ENCODE measurements at regions not wholly inside any gene's neighbourhood (a gene's known extent, or its start where the extent isn't known, plus 50 kb on each side); places are given as distances from the start of the nearest gene placed in this dataset.

DNA sequence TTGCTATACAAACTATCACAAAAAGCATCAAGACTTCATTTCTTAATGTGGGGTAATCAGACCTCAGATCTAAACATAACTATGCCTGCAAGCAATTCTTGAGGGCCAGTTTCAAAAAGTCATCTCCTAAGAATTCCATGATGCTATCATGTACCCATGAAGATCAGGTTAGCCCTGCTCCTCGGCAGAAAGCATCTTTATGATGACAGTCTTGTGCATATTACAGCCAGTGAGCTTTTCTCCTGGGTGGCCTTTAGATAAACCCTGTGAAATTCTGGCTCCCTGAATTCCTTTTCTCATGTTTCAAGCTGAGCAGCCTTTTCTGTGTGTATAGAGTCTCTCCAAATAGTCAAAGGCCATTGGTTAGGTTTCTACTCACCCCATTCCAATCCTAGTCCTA, 201.9 kb upstream of the MCTP2 start:
- peak in 1 of 2 experiments; percentile 89; a peak in 2 of 4 replicates for TF ChIP-seq EP300 (IDR thresholded peaks at IDR 0.05; ENCODE audit: borderline replicate concordance in 1 of 2, low read depth in 1 of 2, low read length in 1 of 2)
- TF ChIP-seq CTCF (IDR thresholded peaks at IDR 0.05), result no peak
- peak; percentile 90 for TF ChIP-seq JUND (IDR thresholded peaks at IDR 0.05)
- TF ChIP-seq GABPA (IDR thresholded peaks at IDR 0.05; ENCODE audit: low read depth), result no peak
- no peak for TF ChIP-seq MXI1 (IDR thresholded peaks at IDR 0.05; ENCODE audit: low read depth, low read length)
- peak; percentile 36; the same call in 1 of the 2 replicates for TF ChIP-seq POLR2AphosphoS5 (IDR thresholded peaks at IDR 0.05; ENCODE audit: low read depth, low read length)
- TF ChIP-seq YY1 (IDR thresholded peaks at IDR 0.05; ENCODE audit: low read depth), result no peak
- TF ChIP-seq MEF2A (IDR thresholded peaks at IDR 0.05; ENCODE audit: borderline replicate concordance, low read depth), result peak; percentile 48; the same call in 1 of the 2 replicates
- TF ChIP-seq RAD21 (IDR thresholded peaks at IDR 0.05; ENCODE audit: low read length), result no peak

All from SK-N-SH (cell line).